Mesothelial cell of epicardium (in vitro differentiated cells): ENCODE measurements at regions not wholly inside any gene's neighbourhood (a gene's known extent, or its start where the extent isn't known, plus 50 kb on each side); places are given as distances from the start of the nearest gene placed in this dataset.
"Not testable (repeated sequence)": the region's sequence is repeated elsewhere in the genome, so short reads cannot be mapped to it uniquely, and the experiment has no call there.

ENCODE experiments used
- DNase-seq, 2 experiments: peaks; one replicate each; pipeline ENCODE4 v3.0.0; 2021; ENCODE audit warnings: low spot score in 2 of 2; ENCODE audit not compliant: unreplicated experiment in 2 of 2
- H3K27ac Mint-ChIP-seq: 2 replicates; pipeline ENCODE4 v1.8.0; 2021; ENCODE audit warnings: mixed read lengths
- H3K27me3 Mint-ChIP-seq: 2 replicates; pipeline ENCODE4 v1.8.0; 2021; ENCODE audit warnings: low read depth, mixed read lengths
- H3K36me3 Mint-ChIP-seq: 2 replicates; pipeline ENCODE4 v1.8.0; 2021; ENCODE audit warnings: mixed read lengths
- H3K4me1 Mint-ChIP-seq: 2 replicates; pipeline ENCODE4 v1.8.0; 2021; ENCODE audit warnings: mixed read lengths
- H3K4me3 Mint-ChIP-seq: 2 replicates; pipeline ENCODE4 v1.8.0; 2021; ENCODE audit warnings: mild to moderate bottlenecking, moderate library complexity, mixed read lengths
- H3K9me3 Mint-ChIP-seq: 2 replicates; pipeline ENCODE4 v1.8.0; 2021; ENCODE audit warnings: mixed read lengths
- CTCF ChIP-seq: fragments of 200-600 bp; sonication (generic); IDR thresholded peaks from one replicate; pipeline ENCODE4 v1.5.0; 2021; ENCODE audit warnings: antibody characterized with exemption; ENCODE audit not compliant: unreplicated experiment

- Mint-ChIP-seq H3K27me3 (no peaks in the 10 kb centered on the region), H3K9me3 (no peaks in the 10 kb centered on the region), H3K4me1 (no peaks in the 10 kb centered on the region), H3K36me3 (no peaks in the 10 kb centered on the region), H3K4me3 (no peak overlapping the region), H3K27ac (no peak overlapping the region)
- TF ChIP-seq CTCF: no peak
- no peak for DNase-seq
These were observed 127.0 kb downstream of the COX18 start for GRCh38 chr4:72942565-72942964.

GRCh38 chr4:72938516-72938915 lies 131.0 kb downstream of the COX18 start:
- Mint-ChIP-seq H3K36me3 (no peaks in the 10 kb centered on the region), H3K4me3 (no peak overlapping the region), H3K4me1 (peaks cover 2% of the 10 kb centered on the region), H3K27ac (no peak overlapping the region), H3K27me3 (no peaks in the 10 kb centered on the region), H3K9me3 (no peaks in the 10 kb centered on the region)
- DNase-seq: no peak
- no peak for TF ChIP-seq CTCF

GRCh38 chr4:72935462-72935861 lies 134.1 kb downstream of the COX18 start:
- no peaks in the 10 kb centered on the region for H3K36me3 Mint-ChIP-seq
- H3K27me3 Mint-ChIP-seq: no peaks in the 10 kb centered on the region
- H3K27ac Mint-ChIP-seq: no peak overlapping the region
- H3K4me1 Mint-ChIP-seq: peaks cover 2% of the 10 kb centered on the region
- H3K9me3 Mint-ChIP-seq: no peaks in the 10 kb centered on the region
- no peak for DNase-seq
- H3K4me3 Mint-ChIP-seq: no peak overlapping the region
- no peak for TF ChIP-seq CTCF

GRCh38 chr4:72933029-72933428 lies 136.5 kb downstream of the COX18 start:
- Mint-ChIP-seq H3K27me3 (no peaks in the 10 kb centered on the region), H3K36me3 (no peaks in the 10 kb centered on the region), H3K9me3 (no peaks in the 10 kb centered on the region), H3K27ac (no peak overlapping the region), H3K4me1 (peaks cover 2% of the 10 kb centered on the region), H3K4me3 (no peak overlapping the region)
- TF ChIP-seq CTCF: no peak
- no peak for DNase-seq

- TF ChIP-seq CTCF: no peak
- no peak overlapping the region for H3K27ac Mint-ChIP-seq
- no peak overlapping the region for H3K4me3 Mint-ChIP-seq
- no peaks in the 10 kb centered on the region for H3K36me3 Mint-ChIP-seq
- peaks cover 5% of the 10 kb centered on the region for H3K9me3 Mint-ChIP-seq
- H3K27me3 Mint-ChIP-seq: no peaks in the 10 kb centered on the region
- no peak for DNase-seq
- H3K4me1 Mint-ChIP-seq: peaks cover 2% of the 10 kb centered on the region
These were observed 138.2 kb downstream of the COX18 start for GRCh38 chr4:72931346-72931745.

GRCh38 chr4:72929596-72930274 lies 139.8 kb downstream of the COX18 start:
- peaks cover 10% of the 10 kb centered on the region for H3K9me3 Mint-ChIP-seq
- not testable (repeated sequence) for H3K36me3 Mint-ChIP-seq, DNase-seq, H3K27me3 Mint-ChIP-seq, H3K27ac Mint-ChIP-seq, H3K4me3 Mint-ChIP-seq, H3K4me1 Mint-ChIP-seq
